ENCODE measurements at regions not wholly inside any gene's neighbourhood (a gene's known extent, or its start where the extent isn't known, plus 50 kb on each side); places are given as distances from the start of the nearest gene placed in this dataset.

DNA sequence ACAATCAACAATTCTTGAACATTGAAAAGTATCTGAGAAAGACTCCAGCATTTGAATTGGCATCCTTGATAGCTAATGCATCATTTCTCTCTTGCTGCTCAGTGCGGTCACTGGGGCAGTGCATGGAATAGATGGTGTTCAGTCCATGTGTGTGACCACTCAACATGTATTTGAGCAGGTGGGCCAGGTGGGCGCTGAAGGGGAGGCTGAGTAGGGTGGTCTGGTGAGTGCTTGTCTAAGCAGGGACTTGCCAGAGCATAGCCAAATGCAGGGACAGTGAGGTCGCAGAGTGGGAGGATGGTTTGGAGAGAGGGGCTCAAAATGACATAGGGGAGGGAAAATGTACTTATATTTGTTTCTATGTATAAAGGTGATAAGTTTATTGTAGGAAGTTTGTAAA is 409.0 kb downstream of the TMEM121 start:
- TF ChIP-seq, protein P1, sequence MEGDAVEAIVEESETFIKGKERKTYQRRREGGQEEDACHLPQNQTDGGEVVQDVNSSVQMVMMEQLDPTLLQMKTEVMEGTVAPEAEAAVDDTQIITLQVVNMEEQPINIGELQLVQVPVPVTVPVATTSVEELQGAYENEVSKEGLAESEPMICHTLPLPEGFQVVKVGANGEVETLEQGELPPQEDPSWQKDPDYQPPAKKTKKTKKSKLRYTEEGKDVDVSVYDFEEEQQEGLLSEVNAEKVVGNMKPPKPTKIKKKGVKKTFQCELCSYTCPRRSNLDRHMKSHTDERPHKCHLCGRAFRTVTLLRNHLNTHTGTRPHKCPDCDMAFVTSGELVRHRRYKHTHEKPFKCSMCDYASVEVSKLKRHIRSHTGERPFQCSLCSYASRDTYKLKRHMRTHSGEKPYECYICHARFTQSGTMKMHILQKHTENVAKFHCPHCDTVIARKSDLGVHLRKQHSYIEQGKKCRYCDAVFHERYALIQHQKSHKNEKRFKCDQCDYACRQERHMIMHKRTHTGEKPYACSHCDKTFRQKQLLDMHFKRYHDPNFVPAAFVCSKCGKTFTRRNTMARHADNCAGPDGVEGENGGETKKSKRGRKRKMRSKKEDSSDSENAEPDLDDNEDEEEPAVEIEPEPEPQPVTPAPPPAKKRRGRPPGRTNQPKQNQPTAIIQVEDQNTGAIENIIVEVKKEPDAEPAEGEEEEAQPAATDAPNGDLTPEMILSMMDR (IDR thresholded peaks at IDR 0.05): no peak
- TF ChIP-seq EP300 (IDR thresholded peaks at IDR 0.05) (no peak), CEBPB (IDR thresholded peaks at IDR 0.05) (no peak), HDAC2 (IDR thresholded peaks at IDR 0.05) (no peak), TFCP2L1 (CRISPR knock-in tag; IDR thresholded peaks at IDR 0.05) (no peak)
- TF ChIP-seq, protein P2, sequence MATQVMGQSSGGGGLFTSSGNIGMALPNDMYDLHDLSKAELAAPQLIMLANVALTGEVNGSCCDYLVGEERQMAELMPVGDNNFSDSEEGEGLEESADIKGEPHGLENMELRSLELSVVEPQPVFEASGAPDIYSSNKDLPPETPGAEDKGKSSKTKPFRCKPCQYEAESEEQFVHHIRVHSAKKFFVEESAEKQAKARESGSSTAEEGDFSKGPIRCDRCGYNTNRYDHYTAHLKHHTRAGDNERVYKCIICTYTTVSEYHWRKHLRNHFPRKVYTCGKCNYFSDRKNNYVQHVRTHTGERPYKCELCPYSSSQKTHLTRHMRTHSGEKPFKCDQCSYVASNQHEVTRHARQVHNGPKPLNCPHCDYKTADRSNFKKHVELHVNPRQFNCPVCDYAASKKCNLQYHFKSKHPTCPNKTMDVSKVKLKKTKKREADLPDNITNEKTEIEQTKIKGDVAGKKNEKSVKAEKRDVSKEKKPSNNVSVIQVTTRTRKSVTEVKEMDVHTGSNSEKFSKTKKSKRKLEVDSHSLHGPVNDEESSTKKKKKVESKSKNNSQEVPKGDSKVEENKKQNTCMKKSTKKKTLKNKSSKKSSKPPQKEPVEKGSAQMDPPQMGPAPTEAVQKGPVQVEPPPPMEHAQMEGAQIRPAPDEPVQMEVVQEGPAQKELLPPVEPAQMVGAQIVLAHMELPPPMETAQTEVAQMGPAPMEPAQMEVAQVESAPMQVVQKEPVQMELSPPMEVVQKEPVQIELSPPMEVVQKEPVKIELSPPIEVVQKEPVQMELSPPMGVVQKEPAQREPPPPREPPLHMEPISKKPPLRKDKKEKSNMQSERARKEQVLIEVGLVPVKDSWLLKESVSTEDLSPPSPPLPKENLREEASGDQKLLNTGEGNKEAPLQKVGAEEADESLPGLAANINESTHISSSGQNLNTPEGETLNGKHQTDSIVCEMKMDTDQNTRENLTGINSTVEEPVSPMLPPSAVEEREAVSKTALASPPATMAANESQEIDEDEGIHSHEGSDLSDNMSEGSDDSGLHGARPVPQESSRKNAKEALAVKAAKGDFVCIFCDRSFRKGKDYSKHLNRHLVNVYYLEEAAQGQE (IDR thresholded peaks at IDR 0.05): no peak
